Thyroid gland (tissue), 4 donors: ENCODE measurements at regions not wholly inside any gene's neighbourhood (a gene's known extent, or its start where the extent isn't known, plus 50 kb on each side); places are given as distances from the start of the nearest gene placed in this dataset.

Experiments
- DNase-seq, 2 donors: peaks; one replicate each; pipeline ENCODE4 v3.0.0-alpha.2; 2019
- H3K27ac ChIP-seq, 3 donors: fragments of 200-600 bp; sonication (generic); 1 replicate in 2 of 3; 2 replicates in 1 of 3; pipeline ENCODE4 v1.5.1; 2016 to 2019; ENCODE audit warnings: mild to moderate bottlenecking in 1 of 3, moderate library complexity in 1 of 3
- H3K27me3 ChIP-seq: fragments of 200-600 bp; sonication (generic); one replicate; pipeline ENCODE4 v1.5.1; 2019
- H3K36me3 ChIP-seq, 2 donors: fragments of 200-600 bp; sonication (generic); one replicate each; pipeline ENCODE4 v1.5.1; 2016 to 2019
- H3K4me1 ChIP-seq, 2 donors: fragments of 200-600 bp; sonication (generic); one replicate each; pipeline ENCODE4 v1.5.1; 2017 to 2019
- H3K4me3 ChIP-seq, 3 donors: fragments of 200-600 bp; sonication (generic); replicated peaks in 1 of 3; 1 replicate in 2 of 3; 2 replicates in 1 of 3; pipeline ENCODE4 v1.5.1; 2016; ENCODE audit warnings: mild to moderate bottlenecking in 1 of 3
- H3K9me3 ChIP-seq: fragments of 200-600 bp; sonication (generic); one replicate; pipeline ENCODE4 v1.5.1; 2017
- CTCF ChIP-seq, 6 experiments: fragments of 200-600 bp in 3 of 6; fragments of 450-650 bp in 3 of 6; sonication (generic) in 3 of 6; IDR thresholded peaks; one replicate each; pipeline ENCODE4 v1.5.1; 2016 to 2019; ENCODE audit warnings: antibody characterized with exemption in 6 of 6, mild to moderate bottlenecking in 2 of 6, inconsistent platforms in 1 of 6, moderate library complexity in 1 of 6
- POLR2A ChIP-seq, 2 donors: fragments of 450-650 bp; IDR thresholded peaks; one replicate each; pipeline ENCODE4 v1.6.1; 2017; ENCODE audit warnings: antibody characterized with exemption in 2 of 2, mild to moderate bottlenecking in 2 of 2, moderate library complexity in 1 of 2
- WGBS, 2 donors: methylation state at CpG; one replicate each; pipeline ENCODE4 v1.1.5; 2017; 5-methylcytosine and 5-hydroxymethylcytosine counted together
- intact Hi-C: fragments of 100-400 bp; cut with DNase I; formaldehyde crosslinking; loops from one replicate; pipeline ENCODE4 v1.15.1; 2023

DNA sequence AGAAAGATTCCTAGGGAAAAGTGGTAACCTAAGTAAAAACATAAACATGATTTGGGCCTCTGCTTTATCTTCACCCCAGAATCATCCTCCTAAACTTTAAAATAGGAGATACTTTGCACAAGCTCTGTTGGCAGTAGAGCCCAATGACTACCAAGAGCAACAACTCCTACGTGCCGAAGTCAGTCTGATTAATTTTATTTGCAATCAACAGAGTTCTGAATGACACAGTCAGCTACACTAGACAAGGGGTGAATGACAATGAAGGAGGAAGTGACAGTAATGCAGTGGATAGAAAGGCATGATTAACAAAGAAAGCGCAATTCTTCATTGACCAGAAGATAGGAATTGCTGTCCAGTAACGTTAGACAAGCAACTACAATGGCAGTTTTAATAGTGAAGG is 957.9 kb upstream of the USP15 start:
- WGBS, 2 donors, result 86 to 93% methylated on average over 4 of the region's 4 CpGs
- TF ChIP-seq CTCF (IDR thresholded peaks at IDR 0.05) (no peak), POLR2A (IDR thresholded peaks at IDR 0.05) (no peak)
- Histone ChIP-seq H3K36me3 (no peaks in the 10 kb centered on the region), H3K4me3 (no peak overlapping the region), H3K4me1 (no peaks in the 10 kb centered on the region), H3K27me3 (no peaks in the 10 kb centered on the region), H3K9me3 (no peaks in the 10 kb centered on the region), H3K27ac (no peak overlapping the region)
- intact Hi-C loops, result no loop called here
- DNase-seq, result no peak

DNA sequence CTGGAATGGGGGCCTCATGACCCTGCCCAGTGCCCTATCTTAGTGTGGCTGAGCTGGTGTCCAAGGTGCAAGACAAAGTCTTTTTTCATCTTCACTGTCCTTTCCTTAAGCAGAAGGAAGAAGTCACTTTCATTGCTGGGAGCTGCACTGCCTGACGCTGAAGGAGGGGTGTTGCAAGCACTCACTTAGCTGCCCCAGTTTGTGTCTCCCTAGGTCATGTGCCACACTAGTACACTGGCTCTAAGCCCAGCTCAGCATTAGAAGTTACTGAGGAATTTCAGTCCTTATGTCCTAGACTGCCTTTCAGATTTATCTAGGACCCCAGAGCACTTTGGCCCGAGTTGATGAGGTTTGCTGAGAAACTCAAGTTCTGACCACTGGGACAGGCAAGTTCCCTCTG is 952.0 kb upstream of the USP15 start:
- Histone ChIP-seq H3K27me3 (no peaks in the 10 kb centered on the region), H3K4me1 (no peaks in the 10 kb centered on the region), H3K9me3 (no peaks in the 10 kb centered on the region), H3K27ac (no peak overlapping the region), H3K36me3 (no peaks in the 10 kb centered on the region), H3K4me3 (no peak overlapping the region)
- intact Hi-C loops, result no loop called here
- no peak for TF ChIP-seq CTCF (IDR thresholded peaks at IDR 0.05)
- no peak for TF ChIP-seq POLR2A (IDR thresholded peaks at IDR 0.05)
- 66 to 71% methylated on average over 2 of the region's 2 CpGs for WGBS, 2 donors
- DNase-seq, result no peak

- Histone ChIP-seq H3K27me3 (no peaks in the 10 kb centered on the region), H3K27ac (no peak overlapping the region), H3K4me1 (no peaks in the 10 kb centered on the region), H3K4me3 (no peak overlapping the region), H3K9me3 (no peaks in the 10 kb centered on the region), H3K36me3 (no peaks in the 10 kb centered on the region)
- DNase-seq, result no peak
- TF ChIP-seq CTCF (IDR thresholded peaks at IDR 0.05), result no peak
- no peak for TF ChIP-seq POLR2A (IDR thresholded peaks at IDR 0.05)
- intact Hi-C loops, result no loop called here
Observed at GRCh38 chr12:61311413-61311812, 948.8 kb upstream of the USP15 start.

- Histone ChIP-seq H3K27ac (no peak overlapping the region), H3K4me1 (no peaks in the 10 kb centered on the region), H3K9me3 (no peaks in the 10 kb centered on the region), H3K27me3 (no peaks in the 10 kb centered on the region), H3K36me3 (no peaks in the 10 kb centered on the region), H3K4me3 (no peak overlapping the region)
- DNase-seq, result no peak
- intact Hi-C loops, result no loop called here
- TF ChIP-seq CTCF (IDR thresholded peaks at IDR 0.05), result no peak
- TF ChIP-seq POLR2A (IDR thresholded peaks at IDR 0.05), result no peak
- WGBS, 2 donors, result 72 to 83% methylated on average over 3 of the region's 3 CpGs
Observed at GRCh38 chr12:61348871-61349270, 911.3 kb upstream of the USP15 start.

- no peak overlapping the region for H3K27ac ChIP-seq
- no peaks in the 10 kb centered on the region for H3K27me3 ChIP-seq
- no peaks in the 10 kb centered on the region for H3K9me3 ChIP-seq
- no peaks in the 10 kb centered on the region for H3K4me1 ChIP-seq
- intact Hi-C loops, result no loop called here
- no peak for DNase-seq
- no peak overlapping the region for H3K4me3 ChIP-seq
- TF ChIP-seq POLR2A (IDR thresholded peaks at IDR 0.05), result no peak
- no peak for TF ChIP-seq CTCF (IDR thresholded peaks at IDR 0.05)
- WGBS, 2 donors, result 92 to 96% methylated on average over 8 of the region's 10 CpGs
- H3K36me3 ChIP-seq, result no peaks in the 10 kb centered on the region
Observed at GRCh38 chr12:61355105-61355504, 905.1 kb upstream of the USP15 start.
